ENCODE measurements at regions not wholly inside any gene's neighbourhood (a gene's known extent, or its start where the extent isn't known, plus 50 kb on each side); places are given as distances from the start of the nearest gene placed in this dataset.

- no peak for DNase-seq
These were observed 302.0 kb downstream of the SOX4 start for GRCh38 chr6:21895555-21895954.

GRCh38 chr6:21898107-21898796 is 304.7 kb downstream of the SOX4 start:
- DNase-seq: no peak

DNA sequence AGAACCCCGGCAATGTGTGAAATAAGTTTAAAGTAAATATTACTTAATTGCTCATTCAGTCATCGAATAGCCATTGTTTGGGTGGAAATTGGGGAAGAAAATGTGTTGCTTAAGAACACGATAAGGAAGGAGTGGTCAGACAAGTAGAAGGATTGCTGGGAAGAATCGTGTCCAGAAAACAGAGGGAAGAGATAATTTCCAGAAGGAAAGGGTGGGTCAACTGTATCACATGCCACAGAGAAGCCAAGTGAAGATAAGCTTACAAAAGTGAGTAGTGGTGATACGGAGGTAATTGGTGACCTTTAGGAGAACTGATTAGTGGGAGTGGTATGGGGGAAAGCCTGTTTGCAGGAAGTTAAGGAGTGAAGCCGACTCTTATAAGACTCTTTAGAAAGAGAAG is 306.2 kb downstream of the SOX4 start:
- DNase-seq: no peak

DNA sequence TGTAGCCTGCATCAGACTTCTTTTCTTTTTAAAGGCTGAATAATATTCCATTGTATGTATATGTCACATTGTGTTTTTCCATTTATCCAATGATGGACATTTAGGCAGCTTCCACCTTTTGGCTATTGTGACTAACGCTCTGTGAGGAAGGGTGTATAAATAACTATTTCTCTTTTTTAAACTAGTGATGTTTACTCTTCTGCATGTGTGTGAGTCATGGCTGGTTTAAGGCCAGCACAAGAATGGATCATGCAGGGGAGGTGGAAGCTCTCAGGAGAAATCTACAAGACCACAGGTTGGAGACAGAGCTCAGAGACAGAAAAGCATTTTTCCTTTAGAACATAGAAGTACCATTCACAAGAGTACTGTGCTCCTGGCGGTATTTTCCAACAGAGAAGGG is 307.2 kb downstream of the SOX4 start:
- DNase-seq: no peak

DNA sequence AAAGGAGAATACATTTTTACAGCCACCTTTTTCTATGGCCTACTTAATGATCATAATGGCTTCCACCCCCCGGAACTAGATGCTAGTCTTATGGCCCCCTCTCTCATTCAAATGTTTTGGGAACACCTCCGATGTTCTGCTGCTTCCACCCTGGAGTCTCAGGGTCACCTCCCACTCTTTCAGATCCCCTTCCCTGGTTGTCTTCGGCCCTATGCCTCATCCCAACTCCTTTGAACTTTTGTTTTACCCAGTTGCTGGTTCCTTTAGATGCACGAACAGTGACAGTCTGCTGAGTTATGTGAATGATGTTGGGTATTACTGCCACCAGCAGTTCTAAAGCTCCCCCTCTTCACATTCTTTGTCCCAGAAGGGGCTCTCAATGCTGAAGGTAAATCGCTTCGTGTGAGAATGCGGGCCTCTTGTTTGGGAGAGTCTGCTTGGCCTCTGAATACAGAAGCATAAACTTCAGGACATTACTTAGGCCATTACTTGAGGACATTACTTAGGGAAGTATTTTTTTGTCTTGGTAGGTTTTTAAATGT is 309.1 kb downstream of the SOX4 start:
- no peak for DNase-seq

GRCh38 chr6:21905531-21905930 is 312.0 kb downstream of the SOX4 start:
- no peak for DNase-seq

DNA sequence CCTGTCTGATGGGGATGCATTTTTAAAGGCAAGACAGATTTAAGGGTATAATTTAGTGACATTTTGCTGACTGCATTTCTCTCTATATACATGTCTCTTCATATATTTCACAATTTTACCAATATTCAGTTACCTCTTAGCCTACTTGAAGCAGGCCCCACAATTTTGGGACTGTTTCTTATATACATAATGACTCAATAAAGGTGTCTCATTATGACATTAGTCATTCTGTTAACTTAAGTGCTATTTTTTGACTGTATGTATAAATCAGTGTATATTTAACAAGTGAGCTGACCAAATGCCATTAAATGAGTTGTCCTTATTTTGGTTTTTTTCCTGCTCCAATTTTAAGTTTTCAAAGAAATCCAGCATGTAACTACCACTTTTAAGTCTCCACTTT is 313.3 kb downstream of the SOX4 start:
- no peak for DNase-seq

- DNase-seq: no peak
These were observed 313.7 kb downstream of the SOX4 start for GRCh38 chr6:21907291-21907690.

GRCh38 chr6:21908161-21908848 is 314.8 kb downstream of the SOX4 start:
- DNase-seq: no peak

DNA sequence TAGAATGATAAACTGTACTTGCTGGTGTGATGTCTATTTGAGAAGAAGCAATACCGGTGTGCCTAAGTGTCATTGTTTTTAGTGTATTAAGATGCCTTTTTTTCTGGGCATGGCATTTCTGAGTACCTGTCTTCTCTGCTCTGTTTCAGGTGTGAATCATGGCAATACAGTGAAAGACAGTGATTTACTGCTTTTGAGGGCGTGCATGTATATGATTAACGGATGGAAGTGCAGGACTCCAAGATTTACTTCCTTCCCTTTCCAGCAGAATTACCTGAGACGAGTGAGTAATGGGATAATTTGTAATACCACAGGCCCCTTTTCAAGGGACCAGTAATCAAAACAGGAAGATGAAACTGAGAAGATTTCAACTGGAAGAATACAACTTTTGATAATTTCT is 315.8 kb downstream of the SOX4 start:
- no peak for DNase-seq

GRCh38 chr6:21911208-21911607 is 317.7 kb downstream of the SOX4 start:
- DNase-seq: no peak

GRCh38 chr6:21912151-21912832 is 318.7 kb downstream of the SOX4 start:
- no peak for DNase-seq

DNA sequence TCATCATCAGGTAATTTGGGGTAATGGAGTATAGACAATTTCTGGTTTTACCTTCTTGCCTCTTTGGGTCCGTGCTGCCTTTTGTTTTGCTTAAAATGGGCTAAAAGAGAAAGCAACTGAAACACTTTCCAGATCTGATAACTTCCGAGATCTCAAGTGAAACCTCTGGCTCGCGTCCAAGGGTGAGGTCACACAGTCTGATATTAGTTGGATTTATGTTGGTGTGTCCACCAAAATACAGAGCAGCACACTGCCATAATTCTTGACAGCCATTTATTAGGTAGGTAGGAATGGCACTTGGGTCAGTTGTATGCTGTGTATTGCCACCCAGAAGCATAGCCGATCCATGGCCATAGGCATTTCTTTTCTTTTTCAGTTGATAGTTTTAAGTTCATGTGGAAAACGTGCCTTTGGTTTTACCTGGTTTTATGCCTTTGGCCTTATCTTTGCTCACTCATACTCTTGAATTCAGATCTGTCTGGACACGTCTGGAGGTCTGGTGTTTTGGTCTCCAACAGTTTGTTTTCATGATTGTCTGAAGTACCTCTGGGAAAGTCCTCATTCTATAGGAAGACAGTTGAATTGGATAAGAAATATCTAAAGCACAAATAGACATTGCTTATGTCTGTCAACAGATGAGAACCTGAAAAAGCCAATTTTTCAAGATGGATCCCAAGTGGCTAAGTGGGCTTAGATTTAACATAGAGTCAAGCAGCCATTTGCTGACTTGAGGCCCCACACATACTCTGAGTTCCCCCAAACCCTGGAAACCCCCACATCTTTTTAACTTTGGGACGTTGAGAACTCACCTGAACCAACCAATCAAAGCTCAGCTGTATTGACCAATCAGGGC is 320.8 kb downstream of the SOX4 start:
- no peak for DNase-seq

- no peak for DNase-seq
These were observed 322.2 kb downstream of the SOX4 start for GRCh38 chr6:21915707-21916260.

GRCh38 chr6:21918041-21918440 is 324.5 kb downstream of the SOX4 start:
- no peak for DNase-seq

DNA sequence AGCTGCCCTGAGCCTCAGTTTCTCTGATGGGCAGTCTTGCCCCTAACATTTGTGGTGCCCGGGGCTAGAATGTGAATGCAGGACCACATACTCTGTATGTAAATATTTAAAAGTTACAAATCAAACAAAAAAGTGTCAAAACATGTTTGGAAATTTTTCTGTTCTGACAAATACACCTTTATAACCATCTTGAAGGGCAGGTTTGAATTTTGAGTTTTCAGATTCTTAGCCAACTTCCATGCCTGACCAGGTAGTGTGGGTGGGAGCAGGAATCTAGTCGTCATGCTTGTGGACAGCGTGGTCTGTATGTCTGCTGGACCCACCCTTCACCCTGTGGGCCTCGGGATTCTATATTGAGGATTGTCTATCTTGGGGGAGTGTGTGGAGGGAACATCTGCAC is 325.1 kb downstream of the SOX4 start:
- DNase-seq: no peak

DNA sequence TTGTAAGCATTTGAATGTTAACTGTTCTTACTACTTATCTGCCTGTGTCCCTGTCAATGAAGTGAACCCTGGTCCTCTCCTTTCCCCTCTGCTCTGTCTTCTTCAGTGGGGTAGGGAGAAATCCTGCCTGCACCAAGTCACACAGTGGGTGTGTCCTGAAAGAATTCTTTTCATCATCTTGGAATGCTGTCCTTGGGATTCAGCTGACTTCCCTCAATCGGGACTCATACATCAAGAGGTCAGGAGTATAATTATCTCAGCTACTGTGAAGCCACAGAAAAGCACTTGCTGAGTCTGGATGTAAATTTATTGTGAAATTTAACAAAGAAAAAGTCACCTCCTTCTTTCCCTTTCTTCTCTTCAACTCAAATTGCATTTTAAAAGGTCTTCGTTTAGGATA is 328.5 kb downstream of the SOX4 start:
- no peak for DNase-seq

DNA sequence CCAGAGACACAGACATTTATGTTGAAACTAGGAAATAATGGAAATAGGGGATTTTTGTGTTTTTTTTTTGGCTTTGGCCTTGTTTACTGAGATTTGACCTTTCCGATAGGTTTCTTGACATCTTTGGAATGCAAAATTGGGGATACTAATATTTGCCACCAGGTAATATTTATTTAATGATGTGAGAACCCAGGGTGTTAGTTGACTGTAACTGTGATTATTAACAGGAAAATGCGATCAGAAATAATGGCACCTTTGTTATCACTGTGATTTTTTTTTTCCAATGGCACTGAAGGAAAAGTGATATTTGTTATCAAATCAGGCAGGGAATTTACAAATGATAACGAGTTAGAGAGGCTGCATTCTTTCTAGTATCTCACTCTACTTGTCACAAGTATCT is 330.5 kb downstream of the SOX4 start:
- DNase-seq: no peak

- DNase-seq: no peak
These were observed 335.3 kb downstream of the SOX4 start for GRCh38 chr6:21928827-21929226.

- no peak for DNase-seq
These were observed 338.2 kb downstream of the SOX4 start for GRCh38 chr6:21931641-21932335.

DNA sequence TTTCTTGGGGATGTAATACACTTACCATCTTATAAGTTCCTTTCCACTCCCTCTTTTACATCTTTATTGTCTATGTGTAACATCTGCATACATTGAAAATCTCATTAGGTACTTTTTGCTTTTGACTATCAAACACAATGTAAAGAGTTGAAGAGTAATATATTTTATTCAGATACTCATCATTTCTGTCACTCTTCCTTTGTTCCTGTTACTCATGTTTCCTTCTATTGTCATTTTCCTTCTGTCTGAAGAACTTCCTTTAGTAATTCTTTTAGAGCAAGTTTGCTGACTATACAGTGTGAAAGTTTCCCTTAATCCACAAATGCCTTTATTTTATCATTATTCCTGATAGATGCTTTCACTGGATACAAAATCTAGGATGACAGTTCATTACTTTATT is 339.8 kb downstream of the SOX4 start:
- DNase-seq: no peak

GRCh38 chr6:21935142-21935541 is 341.6 kb downstream of the SOX4 start:
- no peak for DNase-seq
